DND-41 (cell line): ENCODE measurements at regions not wholly inside any gene's neighbourhood (a gene's known extent, or its start where the extent isn't known, plus 50 kb on each side); places are given as distances from the start of the nearest gene placed in this dataset.

Source experiments
- ATAC-seq: fragments of 200-7000 bp; cut with Tn5 transposase; 3 replicates; pipeline ENCODE4 v1.9.1; 2021; ENCODE audit warnings: low read depth; ENCODE audit not compliant: insufficient read depth
- DNase-seq: peaks from one replicate; pipeline ENCODE4 v3.0.0-alpha.2; 2020
- H2AFZ ChIP-seq: 2 replicates; pipeline ENCODE4 v1.6.0; 2012; ENCODE audit warnings: low read depth, low read length
- H3K27ac ChIP-seq: 2 replicates; pipeline ENCODE4 v1.5.1; 2012; ENCODE audit warnings: low read length, inconsistent platforms
- H3K27me3 ChIP-seq: fragments of 200-600 bp; sonication (generic); 2 replicates; pipeline ENCODE4 v1.6.0; 2012; ENCODE audit warnings: low read length, mild to moderate bottlenecking, inconsistent platforms; ENCODE audit not compliant: insufficient read depth, poor library complexity
- H3K36me3 ChIP-seq: 2 replicates; pipeline ENCODE4 v1.5.1; 2012; ENCODE audit warnings: low read length, inconsistent platforms; ENCODE audit not compliant: insufficient read depth
- H3K4me1 ChIP-seq: 2 replicates; pipeline ENCODE4 v1.5.1; 2012; ENCODE audit warnings: mild to moderate bottlenecking, low read length; ENCODE audit not compliant: insufficient read depth
- H3K4me2 ChIP-seq: 2 replicates; pipeline ENCODE4 v1.6.0; 2012; ENCODE audit warnings: mild to moderate bottlenecking, moderate library complexity, low read length, inconsistent platforms; ENCODE audit not compliant: insufficient read depth
- H3K4me3 ChIP-seq, 2 experiments: fragments of 200-600 bp in 1 of 2; shearing (Covaris generic) in 1 of 2; 2 replicates each; pipeline ENCODE4 v1.5.1; 2012 to 2016; ENCODE audit warnings: inconsistent platforms in 2 of 2, low read length in 2 of 2, mild to moderate bottlenecking in 2 of 2, low read depth in 1 of 2, moderate library complexity in 1 of 2
- H3K79me2 ChIP-seq: 2 replicates; pipeline ENCODE4 v1.6.0; 2012; ENCODE audit warnings: low read length, inconsistent platforms; ENCODE audit not compliant: insufficient read depth
- H3K9ac ChIP-seq: 2 replicates; pipeline ENCODE4 v1.6.0; 2012; ENCODE audit warnings: low read depth, mild to moderate bottlenecking, inconsistent platforms, low read length, moderate library complexity
- H3K9me3 ChIP-seq: 2 replicates; pipeline ENCODE4 v1.5.1; 2012; ENCODE audit warnings: low read length, moderate library complexity, mild to moderate bottlenecking, inconsistent platforms; ENCODE audit not compliant: insufficient read depth, severe bottlenecking
- H4K20me1 ChIP-seq: 2 replicates; pipeline ENCODE4 v1.6.0; 2012; ENCODE audit warnings: low read length; ENCODE audit not compliant: insufficient read depth
- CTCF ChIP-seq: IDR thresholded peaks from 2 replicates; pipeline ENCODE4 v1.5.1; 2012; ENCODE audit warnings: borderline replicate concordance, low read length, moderate library complexity, mild to moderate bottlenecking; ENCODE audit not compliant: poor library complexity, severe bottlenecking; ENCODE audit errors: extremely low read depth
- EZH2 ChIP-seq: IDR thresholded peaks from 3 replicates; pipeline ENCODE4 v1.6.1; 2012; ENCODE audit warnings: borderline replicate concordance, low read depth, mild to moderate bottlenecking, moderate library complexity, low read length, inconsistent platforms; ENCODE audit not compliant: severe bottlenecking

GRCh38 chr17:63268827-63269226 is 177.3 kb downstream of the CYB561 start:
- Histone ChIP-seq H3K27me3 (no peaks in the 10 kb centered on the region), H3K79me2 (no peaks in the 10 kb centered on the region), H3K4me3 (no peak overlapping the region), H2AFZ (no peak overlapping the region), H3K36me3 (no peaks in the 10 kb centered on the region), H3K4me1 (no peaks in the 10 kb centered on the region), H3K9ac (no peak overlapping the region), H4K20me1 (no peaks in the 10 kb centered on the region), H3K9me3 (no peaks in the 10 kb centered on the region), H3K4me2 (no peak overlapping the region), H3K27ac (no peak overlapping the region)
- no peak for TF ChIP-seq CTCF
- TF ChIP-seq EZH2: no peak
- ATAC-seq (no peak), DNase-seq (no peak)

- DNase-seq (no peak), ATAC-seq (no peak)
- no peaks in the 10 kb centered on the region for H3K4me1 ChIP-seq
- H4K20me1 ChIP-seq: no peaks in the 10 kb centered on the region
- no peak overlapping the region for H3K9ac ChIP-seq
- H3K4me3 ChIP-seq: no peak overlapping the region
- H2AFZ ChIP-seq: no peak overlapping the region
- no peaks in the 10 kb centered on the region for H3K9me3 ChIP-seq
- no peak overlapping the region for H3K27ac ChIP-seq
- no peaks in the 10 kb centered on the region for H3K79me2 ChIP-seq
- H3K4me2 ChIP-seq: no peak overlapping the region
- H3K27me3 ChIP-seq: no peaks in the 10 kb centered on the region
- TF ChIP-seq CTCF (no peak), EZH2 (no peak)
- H3K36me3 ChIP-seq: no peaks in the 10 kb centered on the region
Measured at GRCh38 chr17:63270610-63271009, 175.5 kb downstream of the CYB561 start.

- Histone ChIP-seq H2AFZ (no peak overlapping the region), H4K20me1 (no peaks in the 10 kb centered on the region), H3K27me3 (no peaks in the 10 kb centered on the region), H3K4me1 (no peaks in the 10 kb centered on the region), H3K27ac (no peak overlapping the region), H3K4me3 (no peak overlapping the region), H3K9ac (no peak overlapping the region), H3K36me3 (no peaks in the 10 kb centered on the region), H3K4me2 (no peak overlapping the region), H3K9me3 (no peaks in the 10 kb centered on the region), H3K79me2 (no peaks in the 10 kb centered on the region)
- TF ChIP-seq EZH2 (no peak), CTCF (no peak)
- no peak for ATAC-seq
- DNase-seq: no peak
Measured at GRCh38 chr17:63274146-63274545, 172.0 kb downstream of the CYB561 start.
